Posterior vena cava (tissue), 2 donors: ENCODE measurements at regions not wholly inside any gene's neighbourhood (a gene's known extent, or its start where the extent isn't known, plus 50 kb on each side); places are given as distances from the start of the nearest gene placed in this dataset.

Experiments
- DNase-seq: peaks from one replicate; pipeline ENCODE4 v3.0.0-alpha.2; 2020; ENCODE audit warnings: low spot score
- intact Hi-C, 2 donors: fragments of 100-400 bp; cut with DNase I; formaldehyde crosslinking; loops; one replicate each; pipeline versions ENCODE4 v1.14.1 to v1.14.2; 2022 to 2023
- donor health status: DM: yes; HTN: yes; CAD: no.
- donor health status: DM: yes; HTN: yes; CAD: no.

- intact Hi-C loops = loop anchor here in 1 of 2 donors (10.0 kb wide), 1 partner anchor 169 kb away; no protein-coding TSS in a partner anchor
- no peak for DNase-seq
Observed at GRCh38 chr1:17925290-17926237, 170.4 kb downstream of the ACTL8 start.

- intact Hi-C loops = loop anchor here in 1 of 2 donors (10.0 kb wide), 1 partner anchor 168 kb away; no protein-coding TSS in a partner anchor
- DNase-seq = no peak
Observed at GRCh38 chr1:17926906-17927305, 171.8 kb downstream of the ACTL8 start.

GRCh38 chr1:17927952-17928351, 172.8 kb downstream of the ACTL8 start:
- intact Hi-C loops = loop anchor here in 1 of 2 donors (10.0 kb wide), 1 partner anchor 167 kb away; no protein-coding TSS in a partner anchor
- DNase-seq = peak; percentile 23

- intact Hi-C loops = loop anchor here in 1 of 2 donors (10.0 kb wide), 1 partner anchor 166 kb away; no protein-coding TSS in a partner anchor
- DNase-seq = peak; percentile 65
Observed at GRCh38 chr1:17929224-17929623, 174.1 kb downstream of the ACTL8 start.

- intact Hi-C loops = no loop called here
- DNase-seq = peak; percentile 32
Observed at GRCh38 chr1:17930635-17931034, 175.5 kb downstream of the ACTL8 start.

GRCh38 chr1:17932164-17932563, 175.4 kb upstream of the IGSF21 start:
- DNase-seq = peak; percentile 28
- intact Hi-C loops = no loop called here

GRCh38 chr1:17933501-17933900, 174.1 kb upstream of the IGSF21 start:
- DNase-seq = peak; percentile 19
- intact Hi-C loops = no loop called here

GRCh38 chr1:17933971-17934370, 173.6 kb upstream of the IGSF21 start:
- peak; percentile 38 for DNase-seq
- intact Hi-C loops = no loop called here

GRCh38 chr1:17935230-17935629, 172.4 kb upstream of the IGSF21 start:
- intact Hi-C loops = no loop called here
- peak; percentile 5 for DNase-seq

GRCh38 chr1:17941431-17942189, 166.0 kb upstream of the IGSF21 start:
- no peak for DNase-seq
- intact Hi-C loops = no loop called here

- intact Hi-C loops = no loop called here
Observed at GRCh38 chr1:17943506-17943905, 164.1 kb upstream of the IGSF21 start.

GRCh38 chr1:17944646-17945045, 163.0 kb upstream of the IGSF21 start:
- intact Hi-C loops = loop anchor here in 1 of 2 donors (5.0 kb wide), 1 partner anchor 808 kb away; no protein-coding TSS in a partner anchor
- peak; percentile 11 for DNase-seq

More at GRCh38 chr1:17943506-17943905, 164.1 kb upstream of the IGSF21 start:
- no peak for DNase-seq

GRCh38 chr1:17946434-17946833, 161.2 kb upstream of the IGSF21 start:
- no peak for DNase-seq
- intact Hi-C loops = loop anchor here in 1 of 2 donors (5.0 kb wide), 1 partner anchor 806 kb away; no protein-coding TSS in a partner anchor

- intact Hi-C loops = loop anchor here in 1 of 2 donors (5.0 kb wide), 1 partner anchor 804 kb away; no protein-coding TSS in a partner anchor
- no peak for DNase-seq
Observed at GRCh38 chr1:17948594-17948993, 159.0 kb upstream of the IGSF21 start.

- peak; percentile 11 for DNase-seq
- intact Hi-C loops = loop anchor here in 1 of 2 donors (5.0 kb wide), 1 partner anchor 803 kb away; no protein-coding TSS in a partner anchor
Observed at GRCh38 chr1:17949511-17949910, 158.1 kb upstream of the IGSF21 start.

GRCh38 chr1:17950728-17951127, 156.9 kb upstream of the IGSF21 start:
- peak; percentile 52 for DNase-seq
- intact Hi-C loops = no loop called here

- peak; percentile 38 for DNase-seq
- intact Hi-C loops = no loop called here
Observed at GRCh38 chr1:17952506-17952905, 155.1 kb upstream of the IGSF21 start.

- intact Hi-C loops = no loop called here
Observed at GRCh38 chr1:17953921-17954320, 153.7 kb upstream of the IGSF21 start.

More at GRCh38 chr1:17953921-17954320, 153.7 kb upstream of the IGSF21 start:
- DNase-seq = peak; percentile 18
